AG04450 (cell line): ENCODE measurements at regions not wholly inside any gene's neighbourhood (a gene's known extent, or its start where the extent isn't known, plus 50 kb on each side); places are given as distances from the start of the nearest gene placed in this dataset.

Source experiments
- CTCF ChIA-PET: fragments of 300-600, 350-600 bp; formaldehyde crosslinking; extraction: SDS; loops from one replicate; lab custom pipeline; 2022; ENCODE audit warnings: antibody characterized with exemption, inconsistent platforms; lab: Charles Lee
- POLR2A ChIA-PET: fragments of 350-600 bp; formaldehyde crosslinking; extraction: SDS; loops from one replicate; lab custom pipeline; 2021; ENCODE audit warnings: antibody characterized with exemption, inconsistent platforms; lab: Yijun Ruan, JAX
- DNase-seq: peaks from one replicate; pipeline ENCODE4 v3.0.0-alpha.2; 2011; ENCODE audit warnings: low read depth, low spot score
- H3K27ac ChIP-seq: one replicate; pipeline ENCODE4 v1.5.1; 2012; ENCODE audit warnings: low read depth, low read length, control low read depth
- H3K27me3 ChIP-seq: one replicate; pipeline ENCODE4 v1.6.0; 2012; ENCODE audit warnings: low read length; ENCODE audit not compliant: control insufficient read depth, insufficient read depth
- H3K4me3 ChIP-seq: 2 replicates; pipeline ENCODE4 v1.5.1; 2011; ENCODE audit warnings: mild to moderate bottlenecking, low read depth, low read length, control low read depth
- H3K9me3 ChIP-seq: 2 replicates; pipeline ENCODE4 v1.5.1; 2012; ENCODE audit warnings: low read length; ENCODE audit not compliant: control insufficient read depth, insufficient read depth
- TF ChIP-seq, protein P1 (sequence below): IDR thresholded peaks from 2 replicates; pipeline ENCODE4 v1.5.1; 2011; ENCODE audit warnings: low read depth, low read length, control low read depth, inconsistent platforms

DNA sequence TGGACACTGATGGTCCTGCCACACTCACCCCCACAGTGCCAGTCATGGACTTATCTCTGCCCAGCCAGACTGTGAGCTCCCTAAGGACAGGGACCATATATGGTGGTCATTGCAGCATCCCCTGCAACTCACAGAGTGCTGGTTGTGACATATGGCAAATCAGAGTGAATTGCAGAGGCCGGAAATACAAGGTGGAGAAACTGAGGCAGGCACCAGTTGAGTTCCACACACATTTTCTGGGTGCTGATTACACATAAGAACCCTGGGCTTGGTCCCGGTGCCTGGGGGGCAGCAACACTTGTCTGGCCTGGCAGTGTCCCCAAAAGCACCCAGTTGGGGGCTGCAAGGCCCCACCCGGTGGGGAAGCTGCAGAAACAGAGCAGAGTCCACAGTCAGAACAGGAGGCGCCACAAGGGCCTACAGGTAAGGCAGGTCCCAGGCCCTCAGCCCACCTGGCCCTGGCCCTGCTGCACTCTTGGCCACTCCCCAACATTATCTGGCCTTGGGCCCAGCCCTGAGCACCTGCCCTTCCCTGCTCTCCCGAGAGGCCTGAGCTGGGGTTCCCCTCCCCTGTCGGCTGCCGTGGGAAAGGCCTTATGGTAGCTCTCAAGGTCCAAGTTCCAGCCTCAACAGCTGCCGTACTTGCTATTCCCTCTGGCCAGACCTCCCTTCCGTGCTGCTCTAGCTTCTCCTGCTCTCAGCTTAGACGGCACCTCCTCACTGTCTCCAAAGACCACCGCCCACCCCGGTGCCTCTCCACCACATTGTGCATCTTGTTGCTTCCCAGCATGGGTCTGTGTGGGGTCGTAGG lies 140.8 kb upstream of the PTPN1 start:
- no peaks in the 10 kb centered on the region for H3K27me3 ChIP-seq
- no peak overlapping the region for H3K4me3 ChIP-seq
- DNase-seq = no peak
- ChIA-PET POLR2A (no interaction called here), CTCF (interaction anchor here (0.7 to 1.0 kb wide), 2 partner anchors 8 to 190 kb away, joined by 3 read pairs; no protein-coding TSS in a partner anchor)
- no peak overlapping the region for H3K27ac ChIP-seq
- H3K9me3 ChIP-seq = peaks cover 6% of the 10 kb centered on the region
- TF ChIP-seq, protein P1, sequence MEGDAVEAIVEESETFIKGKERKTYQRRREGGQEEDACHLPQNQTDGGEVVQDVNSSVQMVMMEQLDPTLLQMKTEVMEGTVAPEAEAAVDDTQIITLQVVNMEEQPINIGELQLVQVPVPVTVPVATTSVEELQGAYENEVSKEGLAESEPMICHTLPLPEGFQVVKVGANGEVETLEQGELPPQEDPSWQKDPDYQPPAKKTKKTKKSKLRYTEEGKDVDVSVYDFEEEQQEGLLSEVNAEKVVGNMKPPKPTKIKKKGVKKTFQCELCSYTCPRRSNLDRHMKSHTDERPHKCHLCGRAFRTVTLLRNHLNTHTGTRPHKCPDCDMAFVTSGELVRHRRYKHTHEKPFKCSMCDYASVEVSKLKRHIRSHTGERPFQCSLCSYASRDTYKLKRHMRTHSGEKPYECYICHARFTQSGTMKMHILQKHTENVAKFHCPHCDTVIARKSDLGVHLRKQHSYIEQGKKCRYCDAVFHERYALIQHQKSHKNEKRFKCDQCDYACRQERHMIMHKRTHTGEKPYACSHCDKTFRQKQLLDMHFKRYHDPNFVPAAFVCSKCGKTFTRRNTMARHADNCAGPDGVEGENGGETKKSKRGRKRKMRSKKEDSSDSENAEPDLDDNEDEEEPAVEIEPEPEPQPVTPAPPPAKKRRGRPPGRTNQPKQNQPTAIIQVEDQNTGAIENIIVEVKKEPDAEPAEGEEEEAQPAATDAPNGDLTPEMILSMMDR = no peak

DNA sequence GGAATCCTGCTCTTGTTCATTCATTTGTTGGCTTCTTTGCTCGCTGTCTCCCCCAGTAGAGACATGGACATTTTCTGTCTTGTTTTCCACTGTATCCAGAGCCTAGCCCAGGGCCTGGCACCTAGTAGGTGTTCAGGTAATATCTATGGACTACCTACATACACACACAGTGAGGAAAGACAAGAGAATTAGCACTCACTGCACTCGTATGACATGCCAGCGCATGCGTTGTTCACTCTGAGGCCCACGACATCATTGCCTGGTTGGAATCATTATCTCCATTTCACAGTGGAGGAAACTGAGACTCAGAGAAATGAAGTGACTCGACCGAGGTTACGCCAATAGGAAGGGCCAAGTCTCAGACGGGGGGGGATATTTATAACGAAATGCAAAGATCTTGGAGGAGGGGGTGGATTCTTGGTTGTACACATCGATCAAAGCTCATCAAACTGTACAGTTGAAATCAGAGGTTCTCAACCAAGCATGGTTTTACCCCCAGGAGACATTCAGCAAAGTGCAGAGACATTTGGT lies 140.1 kb upstream of the PTPN1 start:
- POLR2A ChIA-PET = no interaction called here
- Histone ChIP-seq H3K4me3 (no peak overlapping the region), H3K27me3 (no peaks in the 10 kb centered on the region), H3K27ac (no peak overlapping the region), H3K9me3 (peaks cover 6% of the 10 kb centered on the region)
- TF ChIP-seq, protein P1 = no peak
- CTCF ChIA-PET = interaction anchor here (0.7 kb wide), 1 partner anchor 191 kb away, joined by 3 read pairs; no protein-coding TSS in a partner anchor
- DNase-seq = no peak

DNA sequence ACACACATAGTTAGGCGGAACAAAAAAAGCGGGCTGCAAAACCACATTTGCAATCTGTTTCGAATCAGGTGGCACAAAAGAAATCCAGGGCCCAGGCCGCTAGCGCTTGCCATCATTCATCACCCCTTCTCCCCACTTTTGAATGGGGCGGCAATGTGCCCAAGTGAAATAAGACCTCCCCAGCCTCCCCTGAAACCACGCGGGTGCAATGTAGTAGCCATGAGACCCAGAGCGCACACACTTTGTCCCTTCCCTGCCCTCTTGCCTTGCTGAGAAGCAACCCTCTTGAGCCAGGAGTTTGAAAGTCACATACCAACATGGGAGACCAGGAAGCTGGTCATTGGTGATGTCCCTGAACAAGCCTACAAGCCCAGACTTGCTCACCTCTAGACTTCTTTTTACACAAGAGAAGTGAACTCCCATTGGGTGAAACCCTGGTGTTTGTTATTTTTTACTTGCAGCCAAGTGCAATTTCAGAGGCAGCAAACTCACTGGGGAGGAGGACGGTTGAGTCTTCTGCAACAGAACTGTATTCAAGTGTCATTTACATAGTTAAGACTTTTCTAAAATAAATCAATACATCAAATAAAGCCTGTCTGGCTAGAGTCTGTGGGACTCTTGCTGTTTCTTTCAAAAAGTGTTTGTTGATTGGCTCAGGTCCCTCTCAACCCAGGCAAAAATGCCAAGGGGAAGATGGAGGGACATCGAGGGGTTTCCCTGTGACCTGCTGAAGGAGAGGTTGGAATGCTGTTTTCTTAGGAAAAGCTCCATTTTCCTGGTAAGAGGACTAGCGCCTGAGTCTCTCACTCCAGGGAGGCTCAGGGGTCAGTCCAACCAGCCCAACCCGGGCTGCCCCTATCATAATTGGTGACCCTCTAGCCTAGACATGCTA lies 138.1 kb upstream of the PTPN1 start:
- no peak for DNase-seq
- Histone ChIP-seq H3K9me3 (peaks cover 6% of the 10 kb centered on the region), H3K27me3 (no peaks in the 10 kb centered on the region), H3K27ac (no peak overlapping the region), H3K4me3 (no peak overlapping the region)
- ChIA-PET POLR2A (no interaction called here), CTCF (no interaction called here)
- TF ChIP-seq, protein P1 = no peak

DNA sequence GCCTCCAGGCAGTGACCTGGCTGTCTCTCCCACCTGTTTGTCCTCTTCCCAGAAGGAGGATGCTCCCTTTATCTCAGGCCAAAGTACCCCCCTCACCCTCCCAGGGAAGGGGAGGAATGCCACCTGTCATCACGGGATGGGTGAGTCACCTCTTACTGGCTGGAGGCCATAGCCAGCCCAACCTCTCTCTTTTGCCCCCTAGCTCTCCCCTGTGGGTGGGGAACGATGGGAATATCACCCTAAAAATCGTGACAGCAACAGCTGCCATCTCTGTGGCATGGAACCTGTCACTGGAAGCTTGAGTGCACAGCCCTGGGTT lies 137.5 kb upstream of the PTPN1 start:
- Histone ChIP-seq H3K4me3 (no peak overlapping the region), H3K27ac (no peak overlapping the region), H3K27me3 (no peaks in the 10 kb centered on the region), H3K9me3 (peaks cover 6% of the 10 kb centered on the region)
- ChIA-PET POLR2A (no interaction called here), CTCF (interaction anchor here (0.6 kb wide), 1 partner anchor 246 kb away, joined by 4 read pairs; no protein-coding TSS in a partner anchor)
- TF ChIP-seq, protein P1 = no peak
- no peak for DNase-seq
